Vagina (tissue), 2 donors: ENCODE measurements at regions not wholly inside any gene's neighbourhood (a gene's known extent, or its start where the extent isn't known, plus 50 kb on each side); places are given as distances from the start of the nearest gene placed in this dataset.

Experiments used
- POLR2AphosphoS5 ChIP-seq, 2 donors: sonication (generic); formaldehyde crosslinking; IDR thresholded peaks; one replicate each; pipeline ENCODE4 v1.9.0; 2017; ENCODE audit warnings: antibody characterized with exemption in 2 of 2, mild to moderate bottlenecking in 2 of 2, low read depth in 1 of 2; ENCODE audit not compliant: insufficient read depth in 1 of 2
- TF ChIP-seq, protein P1 (sequence below), 3 experiments: fragments of 450-650 bp in 2 of 3; fragments of 200-600 bp in 1 of 3; sonication (generic) in 1 of 3; IDR thresholded peaks; one replicate each; pipeline ENCODE4 v1.5.1; 2017 to 2019; ENCODE audit warnings: antibody characterized with exemption in 3 of 3, mild to moderate bottlenecking in 2 of 3, moderate library complexity in 2 of 3

DNA sequence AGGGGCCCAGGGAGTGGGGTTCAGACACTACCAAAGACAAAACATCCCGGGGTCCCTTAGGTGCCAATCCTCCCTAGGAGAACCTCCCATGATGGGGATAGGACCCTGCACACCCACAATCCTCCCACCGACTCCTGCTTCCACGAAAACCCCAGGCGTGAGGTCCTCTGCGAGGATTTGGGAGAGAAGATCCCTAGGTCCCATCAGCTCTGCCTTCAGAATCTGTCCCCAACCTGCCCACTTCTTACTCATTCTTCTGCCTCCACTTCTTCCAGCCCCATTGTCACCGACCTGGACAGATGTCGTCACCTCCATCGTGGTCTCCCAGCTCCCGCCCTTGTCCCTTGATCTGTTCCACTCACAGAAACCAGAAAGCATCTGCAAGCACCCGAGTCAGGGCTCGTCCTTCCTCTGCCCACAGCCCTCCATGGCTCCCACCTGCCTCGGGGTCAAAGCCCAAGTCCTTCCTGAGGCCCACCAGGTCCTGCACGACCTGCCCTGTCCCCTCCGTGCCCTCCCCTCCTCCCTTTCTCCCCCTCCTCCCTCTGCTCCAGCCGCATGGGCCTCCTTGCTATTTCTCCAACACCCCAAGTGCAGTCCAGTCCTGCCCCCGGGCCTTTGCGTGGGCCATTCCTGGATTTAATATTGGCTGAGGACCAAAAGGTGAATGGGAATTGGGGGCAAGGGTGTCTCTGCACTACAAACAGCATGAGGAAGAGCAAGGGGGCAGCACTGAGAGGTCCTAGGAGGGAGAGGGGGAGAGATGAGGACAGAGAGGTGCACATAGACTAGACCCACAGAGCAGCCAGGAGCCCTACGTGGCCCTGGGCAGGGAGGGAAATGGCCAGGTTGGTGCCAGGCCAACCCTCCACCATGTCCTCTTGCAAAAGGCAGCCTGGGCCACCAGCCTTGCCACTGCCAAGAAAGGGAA lies 51.3 kb downstream of the PTPRS start:
- TF ChIP-seq, protein P1, sequence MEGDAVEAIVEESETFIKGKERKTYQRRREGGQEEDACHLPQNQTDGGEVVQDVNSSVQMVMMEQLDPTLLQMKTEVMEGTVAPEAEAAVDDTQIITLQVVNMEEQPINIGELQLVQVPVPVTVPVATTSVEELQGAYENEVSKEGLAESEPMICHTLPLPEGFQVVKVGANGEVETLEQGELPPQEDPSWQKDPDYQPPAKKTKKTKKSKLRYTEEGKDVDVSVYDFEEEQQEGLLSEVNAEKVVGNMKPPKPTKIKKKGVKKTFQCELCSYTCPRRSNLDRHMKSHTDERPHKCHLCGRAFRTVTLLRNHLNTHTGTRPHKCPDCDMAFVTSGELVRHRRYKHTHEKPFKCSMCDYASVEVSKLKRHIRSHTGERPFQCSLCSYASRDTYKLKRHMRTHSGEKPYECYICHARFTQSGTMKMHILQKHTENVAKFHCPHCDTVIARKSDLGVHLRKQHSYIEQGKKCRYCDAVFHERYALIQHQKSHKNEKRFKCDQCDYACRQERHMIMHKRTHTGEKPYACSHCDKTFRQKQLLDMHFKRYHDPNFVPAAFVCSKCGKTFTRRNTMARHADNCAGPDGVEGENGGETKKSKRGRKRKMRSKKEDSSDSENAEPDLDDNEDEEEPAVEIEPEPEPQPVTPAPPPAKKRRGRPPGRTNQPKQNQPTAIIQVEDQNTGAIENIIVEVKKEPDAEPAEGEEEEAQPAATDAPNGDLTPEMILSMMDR (IDR thresholded peaks at IDR 0.05) = no peak
- TF ChIP-seq POLR2AphosphoS5 (IDR thresholded peaks at IDR 0.05; ENCODE audit: insufficient read depth in 1 of 2, low read depth in 1 of 2) = no peak
